ENCODE measurements at regions not wholly inside any gene's neighbourhood (a gene's known extent, or its start where the extent isn't known, plus 50 kb on each side); places are given as distances from the start of the nearest gene placed in this dataset.

- no peak for TF ChIP-seq RREB1 (CRISPR knock-in tag; IDR thresholded peaks at IDR 0.05)
- no peak for TF ChIP-seq FOSL1 (tag; conservative IDR thresholded peaks at IDR 0.05)
- TF ChIP-seq PATZ1 (CRISPR knock-in tag; IDR thresholded peaks at IDR 0.05; ENCODE audit: borderline replicate concordance), result no peak
- no peak for TF ChIP-seq SNAPC5 (CRISPR knock-in tag; IDR thresholded peaks at IDR 0.05)
- TF ChIP-seq CREB3L1 (IDR thresholded peaks at IDR 0.05; ENCODE audit: borderline replicate concordance, low read depth), result no peak
- TF ChIP-seq TFAM (CRISPR knock-in tag; conservative IDR thresholded peaks at IDR 0.05), result no peak
- no peak for TF ChIP-seq RUNX1 (IDR thresholded peaks at IDR 0.05; ENCODE audit: low read depth)
- TF ChIP-seq ZNF41 (CRISPR knock-in tag; conservative IDR thresholded peaks at IDR 0.05), result no peak
Observed at GRCh38 chr16:61270726-61271125, 765.5 kb downstream of the CDH8 start (continued).
